K562 (cell line): ENCODE measurements at regions not wholly inside any gene's neighbourhood (a gene's known extent, or its start where the extent isn't known, plus 50 kb on each side); places are given as distances from the start of the nearest gene placed in this dataset.

Source experiments
- CCNT2 ChIP-seq: IDR thresholded peaks from 2 replicates; pipeline ENCODE4 v1.6.1; 2011; ENCODE audit warnings: borderline replicate concordance, low read depth, mild to moderate bottlenecking, moderate library complexity, mixed read lengths, low read length; ENCODE audit not compliant: insufficient read length; ENCODE audit errors: extremely low read depth
- FOXK1 ChIP-seq: sonication (generic); formaldehyde crosslinking; IDR thresholded peaks from 2 replicates; pipeline ENCODE4 v1.8.0; 2022; ENCODE audit warnings: missing genetic modification reagents, mild to moderate bottlenecking, borderline replicate concordance
- L3MBTL2 ChIP-seq: fragments of 450-650 bp; IDR thresholded peaks from 2 replicates; pipeline ENCODE4 v1.6.1; 2016; ENCODE audit warnings: mild to moderate bottlenecking, moderate library complexity
- MEIS2 ChIP-seq: fragments of 450-650 bp; IDR thresholded peaks from 2 replicates; pipeline ENCODE4 v1.6.1; 2014; ENCODE audit warnings: mild to moderate bottlenecking; ENCODE audit not compliant: partially characterized antibody
- NFYB ChIP-seq: IDR thresholded peaks from 2 replicates; pipeline ENCODE4 v1.6.1; 2011; ENCODE audit warnings: mild to moderate bottlenecking, moderate library complexity; ENCODE audit not compliant: insufficient read length; ENCODE audit errors: extremely low read depth
- NR2C2 ChIP-seq, 2 experiments: fragments of 200-800 bp in 1 of 2; sonication (Bioruptor generic) in 1 of 2; sonication (generic) in 1 of 2; formaldehyde crosslinking in 1 of 2; IDR thresholded peaks; 2 replicates each; pipeline versions ENCODE4 v1.6.1 to v1.8.0; 2016 to 2022; ENCODE audit warnings: mild to moderate bottlenecking in 1 of 2, missing compliant biosample characterization in 1 of 2, missing genetic modification characterization in 1 of 2, missing genetic modification reagents in 1 of 2
- POLR2A ChIP-seq: fragments of 450-650 bp; conservative IDR thresholded peaks from 2 replicates; pipeline ENCODE4 v1.6.1; 2016
- SMAD4 ChIP-seq: fragments of 250-450 bp; sonication (Bioruptor Pico); conservative IDR thresholded peaks from 2 replicates; pipeline ENCODE4 v1.8.0; 2021; ENCODE audit warnings: inconsistent platforms, mild to moderate bottlenecking, moderate library complexity
- SMARCA4 ChIP-seq: fragments of 450-650 bp; IDR thresholded peaks from 2 replicates; pipeline ENCODE4 v1.6.1; 2016
- TCF3 ChIP-seq: sonication (generic); formaldehyde crosslinking; IDR thresholded peaks from 2 replicates; pipeline ENCODE4 v1.4.0; 2020; ENCODE audit warnings: mild to moderate bottlenecking, missing genetic modification reagents
- ZNF263 ChIP-seq: sonication (generic); formaldehyde crosslinking; IDR thresholded peaks from 2 replicates; pipeline ENCODE4 v1.8.0; 2022; ENCODE audit warnings: mild to moderate bottlenecking, missing genetic modification reagents, borderline replicate concordance
- ZNF668 ChIP-seq: fragments of 250-450 bp; sonication (Bioruptor Pico); IDR thresholded peaks from 2 replicates; pipeline ENCODE4 v1.8.0; 2022; ENCODE audit warnings: mild to moderate bottlenecking, inconsistent platforms
- ZNF79 ChIP-seq: fragments of 250-450 bp; sonication (Bioruptor Pico); IDR thresholded peaks from 2 replicates; pipeline ENCODE4 v1.4.0; 2020; ENCODE audit warnings: low read depth, mild to moderate bottlenecking, moderate library complexity
- TF ChIP-seq, protein P1 (sequence below): fragments of 450-650 bp; IDR thresholded peaks from 2 replicates; pipeline ENCODE4 v1.6.1; 2016; ENCODE audit warnings: mild to moderate bottlenecking, moderate library complexity
- TF ChIP-seq, protein P2 (sequence below): fragments of 450-650 bp; formaldehyde crosslinking; IDR thresholded peaks from 2 replicates; pipeline ENCODE4 v1.4.0; 2022; ENCODE audit warnings: missing genetic modification characterization

DNA sequence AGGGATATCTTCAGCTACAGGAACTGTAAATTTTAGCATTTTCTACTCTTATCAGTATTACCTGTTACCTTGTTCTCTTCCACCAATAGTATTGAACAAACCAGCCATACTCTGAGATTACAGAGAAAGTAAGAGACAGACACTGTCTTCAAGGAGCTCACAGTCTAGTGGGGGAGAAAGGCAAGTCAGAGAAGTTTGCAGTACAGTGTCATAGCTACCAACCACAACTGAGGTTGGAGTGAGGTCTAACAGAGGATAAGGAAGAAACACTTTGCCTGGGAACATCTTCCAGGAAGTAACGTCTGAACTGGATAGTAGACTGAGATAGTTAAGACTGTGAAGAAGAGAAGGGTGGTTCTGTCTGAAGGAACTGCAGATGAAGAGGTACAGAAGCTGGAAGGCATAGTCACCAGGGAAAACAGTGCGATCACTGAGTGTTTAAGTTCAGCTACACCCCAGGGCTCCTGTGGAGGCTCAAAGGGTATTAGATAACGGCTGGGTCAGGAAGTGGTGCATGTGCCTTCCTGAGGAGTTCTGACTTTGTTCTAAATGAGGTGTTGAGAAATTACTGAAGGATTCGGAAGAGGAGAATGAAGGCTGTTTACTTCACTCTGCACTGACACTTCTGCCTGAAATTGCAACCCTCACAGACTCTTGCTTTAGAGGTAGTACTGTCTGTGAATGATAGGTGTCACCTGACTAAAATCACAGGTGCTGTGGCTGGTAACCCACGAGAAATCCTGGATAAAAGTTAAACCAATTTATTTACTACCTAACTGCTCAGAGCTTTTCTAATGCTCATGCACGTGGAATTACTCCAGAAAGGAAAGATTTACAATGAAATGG is 841.6 kb downstream of the MAT2B start (continued):
- TF ChIP-seq ZNF668 (CRISPR knock-in tag) = no peak
- TF ChIP-seq, protein P1, sequence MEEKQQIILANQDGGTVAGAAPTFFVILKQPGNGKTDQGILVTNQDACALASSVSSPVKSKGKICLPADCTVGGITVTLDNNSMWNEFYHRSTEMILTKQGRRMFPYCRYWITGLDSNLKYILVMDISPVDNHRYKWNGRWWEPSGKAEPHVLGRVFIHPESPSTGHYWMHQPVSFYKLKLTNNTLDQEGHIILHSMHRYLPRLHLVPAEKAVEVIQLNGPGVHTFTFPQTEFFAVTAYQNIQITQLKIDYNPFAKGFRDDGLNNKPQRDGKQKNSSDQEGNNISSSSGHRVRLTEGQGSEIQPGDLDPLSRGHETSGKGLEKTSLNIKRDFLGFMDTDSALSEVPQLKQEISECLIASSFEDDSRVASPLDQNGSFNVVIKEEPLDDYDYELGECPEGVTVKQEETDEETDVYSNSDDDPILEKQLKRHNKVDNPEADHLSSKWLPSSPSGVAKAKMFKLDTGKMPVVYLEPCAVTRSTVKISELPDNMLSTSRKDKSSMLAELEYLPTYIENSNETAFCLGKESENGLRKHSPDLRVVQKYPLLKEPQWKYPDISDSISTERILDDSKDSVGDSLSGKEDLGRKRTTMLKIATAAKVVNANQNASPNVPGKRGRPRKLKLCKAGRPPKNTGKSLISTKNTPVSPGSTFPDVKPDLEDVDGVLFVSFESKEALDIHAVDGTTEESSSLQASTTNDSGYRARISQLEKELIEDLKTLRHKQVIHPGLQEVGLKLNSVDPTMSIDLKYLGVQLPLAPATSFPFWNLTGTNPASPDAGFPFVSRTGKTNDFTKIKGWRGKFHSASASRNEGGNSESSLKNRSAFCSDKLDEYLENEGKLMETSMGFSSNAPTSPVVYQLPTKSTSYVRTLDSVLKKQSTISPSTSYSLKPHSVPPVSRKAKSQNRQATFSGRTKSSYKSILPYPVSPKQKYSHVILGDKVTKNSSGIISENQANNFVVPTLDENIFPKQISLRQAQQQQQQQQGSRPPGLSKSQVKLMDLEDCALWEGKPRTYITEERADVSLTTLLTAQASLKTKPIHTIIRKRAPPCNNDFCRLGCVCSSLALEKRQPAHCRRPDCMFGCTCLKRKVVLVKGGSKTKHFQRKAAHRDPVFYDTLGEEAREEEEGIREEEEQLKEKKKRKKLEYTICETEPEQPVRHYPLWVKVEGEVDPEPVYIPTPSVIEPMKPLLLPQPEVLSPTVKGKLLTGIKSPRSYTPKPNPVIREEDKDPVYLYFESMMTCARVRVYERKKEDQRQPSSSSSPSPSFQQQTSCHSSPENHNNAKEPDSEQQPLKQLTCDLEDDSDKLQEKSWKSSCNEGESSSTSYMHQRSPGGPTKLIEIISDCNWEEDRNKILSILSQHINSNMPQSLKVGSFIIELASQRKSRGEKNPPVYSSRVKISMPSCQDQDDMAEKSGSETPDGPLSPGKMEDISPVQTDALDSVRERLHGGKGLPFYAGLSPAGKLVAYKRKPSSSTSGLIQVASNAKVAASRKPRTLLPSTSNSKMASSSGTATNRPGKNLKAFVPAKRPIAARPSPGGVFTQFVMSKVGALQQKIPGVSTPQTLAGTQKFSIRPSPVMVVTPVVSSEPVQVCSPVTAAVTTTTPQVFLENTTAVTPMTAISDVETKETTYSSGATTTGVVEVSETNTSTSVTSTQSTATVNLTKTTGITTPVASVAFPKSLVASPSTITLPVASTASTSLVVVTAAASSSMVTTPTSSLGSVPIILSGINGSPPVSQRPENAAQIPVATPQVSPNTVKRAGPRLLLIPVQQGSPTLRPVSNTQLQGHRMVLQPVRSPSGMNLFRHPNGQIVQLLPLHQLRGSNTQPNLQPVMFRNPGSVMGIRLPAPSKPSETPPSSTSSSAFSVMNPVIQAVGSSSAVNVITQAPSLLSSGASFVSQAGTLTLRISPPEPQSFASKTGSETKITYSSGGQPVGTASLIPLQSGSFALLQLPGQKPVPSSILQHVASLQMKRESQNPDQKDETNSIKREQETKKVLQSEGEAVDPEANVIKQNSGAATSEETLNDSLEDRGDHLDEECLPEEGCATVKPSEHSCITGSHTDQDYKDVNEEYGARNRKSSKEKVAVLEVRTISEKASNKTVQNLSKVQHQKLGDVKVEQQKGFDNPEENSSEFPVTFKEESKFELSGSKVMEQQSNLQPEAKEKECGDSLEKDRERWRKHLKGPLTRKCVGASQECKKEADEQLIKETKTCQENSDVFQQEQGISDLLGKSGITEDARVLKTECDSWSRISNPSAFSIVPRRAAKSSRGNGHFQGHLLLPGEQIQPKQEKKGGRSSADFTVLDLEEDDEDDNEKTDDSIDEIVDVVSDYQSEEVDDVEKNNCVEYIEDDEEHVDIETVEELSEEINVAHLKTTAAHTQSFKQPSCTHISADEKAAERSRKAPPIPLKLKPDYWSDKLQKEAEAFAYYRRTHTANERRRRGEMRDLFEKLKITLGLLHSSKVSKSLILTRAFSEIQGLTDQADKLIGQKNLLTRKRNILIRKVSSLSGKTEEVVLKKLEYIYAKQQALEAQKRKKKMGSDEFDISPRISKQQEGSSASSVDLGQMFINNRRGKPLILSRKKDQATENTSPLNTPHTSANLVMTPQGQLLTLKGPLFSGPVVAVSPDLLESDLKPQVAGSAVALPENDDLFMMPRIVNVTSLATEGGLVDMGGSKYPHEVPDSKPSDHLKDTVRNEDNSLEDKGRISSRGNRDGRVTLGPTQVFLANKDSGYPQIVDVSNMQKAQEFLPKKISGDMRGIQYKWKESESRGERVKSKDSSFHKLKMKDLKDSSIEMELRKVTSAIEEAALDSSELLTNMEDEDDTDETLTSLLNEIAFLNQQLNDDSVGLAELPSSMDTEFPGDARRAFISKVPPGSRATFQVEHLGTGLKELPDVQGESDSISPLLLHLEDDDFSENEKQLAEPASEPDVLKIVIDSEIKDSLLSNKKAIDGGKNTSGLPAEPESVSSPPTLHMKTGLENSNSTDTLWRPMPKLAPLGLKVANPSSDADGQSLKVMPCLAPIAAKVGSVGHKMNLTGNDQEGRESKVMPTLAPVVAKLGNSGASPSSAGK = peak; percentile 57; the same call in 1 of the 2 replicates
- peak; percentile 17; the same call in 1 of the 2 replicates for TF ChIP-seq SMARCA4
- no peak for TF ChIP-seq POLR2A
- peak; percentile 14 for TF ChIP-seq CCNT2
- no peak for TF ChIP-seq ZNF79 (CRISPR knock-in tag)
- no peak for TF ChIP-seq NFYB
- no peak for TF ChIP-seq NR2C2 (CRISPR knock-in tag; IDR thresholded peaks at IDR 0.05)
- peak; percentile 53; the same call in 1 of the 2 replicates for TF ChIP-seq NR2C2 (tag; IDR thresholded peaks at IDR 0.05)
- TF ChIP-seq FOXK1 (CRISPR knock-in tag) = no peak
- peak; percentile 40; the same call in 1 of the 2 replicates for TF ChIP-seq SMAD4 (CRISPR knock-in tag)
- TF ChIP-seq MEIS2 = peak; percentile 48
- no peak for TF ChIP-seq ZNF263 (CRISPR knock-in tag)
- TF ChIP-seq L3MBTL2 = peak; percentile 64
- peak; percentile 30 for TF ChIP-seq TCF3 (CRISPR knock-in tag)
- TF ChIP-seq, protein P2, sequence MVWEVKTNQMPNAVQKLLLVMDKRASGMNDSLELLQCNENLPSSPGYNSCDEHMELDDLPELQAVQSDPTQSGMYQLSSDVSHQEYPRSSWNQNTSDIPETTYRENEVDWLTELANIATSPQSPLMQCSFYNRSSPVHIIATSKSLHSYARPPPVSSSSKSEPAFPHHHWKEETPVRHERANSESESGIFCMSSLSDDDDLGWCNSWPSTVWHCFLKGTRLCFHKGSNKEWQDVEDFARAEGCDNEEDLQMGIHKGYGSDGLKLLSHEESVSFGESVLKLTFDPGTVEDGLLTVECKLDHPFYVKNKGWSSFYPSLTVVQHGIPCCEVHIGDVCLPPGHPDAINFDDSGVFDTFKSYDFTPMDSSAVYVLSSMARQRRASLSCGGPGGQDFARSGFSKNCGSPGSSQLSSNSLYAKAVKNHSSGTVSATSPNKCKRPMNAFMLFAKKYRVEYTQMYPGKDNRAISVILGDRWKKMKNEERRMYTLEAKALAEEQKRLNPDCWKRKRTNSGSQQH = no peak
